ENCODE measurements at regions not wholly inside any gene's neighbourhood (a gene's known extent, or its start where the extent isn't known, plus 50 kb on each side); places are given as distances from the start of the nearest gene placed in this dataset.

DNA sequence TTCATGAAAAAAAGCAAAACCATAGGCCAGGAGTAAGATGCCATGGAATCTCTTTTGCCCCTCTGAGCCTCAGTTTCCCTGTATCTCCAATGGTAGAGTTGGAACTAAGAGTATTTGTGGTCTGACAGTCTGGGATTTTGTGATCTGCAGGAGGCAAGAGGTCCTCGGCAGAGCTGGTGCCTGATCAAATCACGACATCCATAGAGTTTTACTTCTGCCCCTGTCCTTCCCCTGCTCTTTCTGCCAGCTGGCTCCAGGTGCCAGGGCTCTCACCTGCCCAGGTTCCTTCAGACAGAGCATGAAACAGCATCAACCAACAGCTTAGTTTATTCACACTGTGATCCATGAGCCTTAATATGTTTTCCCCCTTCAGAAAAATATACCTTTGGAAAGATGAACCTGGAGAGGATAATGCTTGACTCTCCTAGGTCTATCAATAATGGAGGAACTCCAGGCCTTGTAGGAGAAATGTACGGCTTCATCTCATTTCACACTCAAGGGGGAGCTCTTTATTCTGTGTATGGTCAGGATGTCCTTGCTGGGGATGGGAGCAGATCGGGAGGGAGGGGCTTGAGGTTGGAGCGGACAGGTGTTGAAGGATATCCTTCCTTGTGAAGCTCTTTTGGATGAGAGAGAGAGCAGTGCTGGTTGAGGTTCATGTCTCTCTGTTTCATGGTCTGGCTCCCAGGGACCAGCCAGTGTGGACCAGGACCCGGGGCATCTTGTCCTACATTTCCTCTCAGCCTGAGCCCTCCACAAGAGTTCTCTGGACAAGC lies 309.9 kb downstream of the RPLP1 start:
- H3K4me2 ChIP-seq = no peak overlapping the region
- ATAC-seq (peak in 1 of 2 experiments; percentile 60; a peak in 3 of 6 replicates), FAIRE-seq (no peak), DNase-seq (ENCODE audit: low read depth in 1 of 2, low spot score in 1 of 2) (no peak)
- H3K9me3 ChIP-seq = peaks cover 8% of the 10 kb centered on the region
- POLR2A ChIA-PET = no interaction called here
- no peak overlapping the region for H3K4me3 ChIP-seq
- H3K4me1 ChIP-seq = no peaks in the 10 kb centered on the region
- no peak for TF ChIP-seq HDAC2 (IDR thresholded peaks at IDR 0.05)
- TF ChIP-seq, protein P1, sequence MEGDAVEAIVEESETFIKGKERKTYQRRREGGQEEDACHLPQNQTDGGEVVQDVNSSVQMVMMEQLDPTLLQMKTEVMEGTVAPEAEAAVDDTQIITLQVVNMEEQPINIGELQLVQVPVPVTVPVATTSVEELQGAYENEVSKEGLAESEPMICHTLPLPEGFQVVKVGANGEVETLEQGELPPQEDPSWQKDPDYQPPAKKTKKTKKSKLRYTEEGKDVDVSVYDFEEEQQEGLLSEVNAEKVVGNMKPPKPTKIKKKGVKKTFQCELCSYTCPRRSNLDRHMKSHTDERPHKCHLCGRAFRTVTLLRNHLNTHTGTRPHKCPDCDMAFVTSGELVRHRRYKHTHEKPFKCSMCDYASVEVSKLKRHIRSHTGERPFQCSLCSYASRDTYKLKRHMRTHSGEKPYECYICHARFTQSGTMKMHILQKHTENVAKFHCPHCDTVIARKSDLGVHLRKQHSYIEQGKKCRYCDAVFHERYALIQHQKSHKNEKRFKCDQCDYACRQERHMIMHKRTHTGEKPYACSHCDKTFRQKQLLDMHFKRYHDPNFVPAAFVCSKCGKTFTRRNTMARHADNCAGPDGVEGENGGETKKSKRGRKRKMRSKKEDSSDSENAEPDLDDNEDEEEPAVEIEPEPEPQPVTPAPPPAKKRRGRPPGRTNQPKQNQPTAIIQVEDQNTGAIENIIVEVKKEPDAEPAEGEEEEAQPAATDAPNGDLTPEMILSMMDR (IDR thresholded peaks at IDR 0.05) = 0 out of 3 replicates have a peak, but pooled peaks have one; percentile 10
- no peak overlapping the region for H3K27ac ChIP-seq
- CTCF ChIA-PET = interaction anchor here (0.6 to 1.4 kb wide), 3 partner anchors 18 to 1045 kb away, joined by 3 to 8 read pairs (median 3); no protein-coding TSS in a partner anchor
- whole genome bisulfite sequencing (ENCODE audit: missing lambda C conversion rate) = 23% methylated on average over 6 of the region's 6 CpGs

DNA sequence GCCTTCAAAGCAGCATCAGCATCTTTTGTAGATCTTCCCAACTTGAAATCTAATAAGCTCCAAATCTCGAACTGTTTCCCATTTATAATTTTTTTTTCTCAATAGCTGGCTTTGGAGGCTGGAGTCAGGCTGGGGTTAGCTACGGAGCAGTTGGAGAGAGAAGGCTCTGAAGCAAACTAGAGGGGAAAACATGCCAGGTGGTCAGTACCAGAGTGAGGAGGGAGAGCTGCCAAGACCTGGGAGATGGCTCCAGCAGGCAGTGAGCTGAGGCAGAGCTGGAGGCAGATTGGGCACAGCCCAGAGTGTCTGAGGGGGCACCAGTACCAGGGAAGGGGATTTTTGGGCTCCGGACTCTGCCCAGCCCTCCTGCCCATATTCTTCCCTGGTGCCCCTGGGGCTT lies 311.2 kb downstream of the RPLP1 start:
- H3K4me2 ChIP-seq = no peak overlapping the region
- ATAC-seq (no peak), FAIRE-seq (no peak), DNase-seq (ENCODE audit: low read depth in 1 of 2, low spot score in 1 of 2) (no peak)
- H3K4me1 ChIP-seq = no peaks in the 10 kb centered on the region
- peaks cover 11% of the 10 kb centered on the region for H3K9me3 ChIP-seq
- H3K27ac ChIP-seq = no peak overlapping the region
- no peak overlapping the region for H3K4me3 ChIP-seq
- WGBS (ENCODE audit: missing lambda C conversion rate) = 39% methylated on average over 3 of the region's 3 CpGs
- no peak for TF ChIP-seq CEBPB (IDR thresholded peaks at IDR 0.05)
- TF ChIP-seq MAFK (IDR thresholded peaks at IDR 0.05; ENCODE audit: partially characterized antibody) = no peak
- POLR2A ChIA-PET = no interaction called here
- CTCF ChIA-PET = interaction anchor here (0.7 to 1.1 kb wide), 2 partner anchors 62 to 188 kb away, joined by 3 read pairs; no protein-coding TSS in a partner anchor

DNA sequence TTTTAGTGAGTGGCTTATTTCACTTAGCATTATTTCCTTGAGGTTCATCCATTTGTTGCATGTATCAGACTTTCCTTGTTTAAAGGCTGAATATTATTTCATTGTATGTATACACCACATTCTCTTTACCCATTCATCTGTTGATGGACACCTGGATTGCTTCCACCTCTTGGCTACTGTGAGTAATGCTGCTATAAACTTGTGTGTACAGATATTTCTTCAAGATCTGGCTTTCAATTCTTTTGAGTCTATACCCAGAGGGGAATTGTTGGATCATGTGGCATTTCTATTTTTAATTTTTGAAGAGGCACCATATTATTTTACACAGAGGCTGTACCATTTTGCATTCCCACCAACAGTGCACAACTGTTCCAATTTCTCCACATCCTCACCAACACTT lies 313.5 kb downstream of the RPLP1 start:
- DNase-seq (ENCODE audit: low read depth in 1 of 2, low spot score in 1 of 2) (no peak), FAIRE-seq (no peak)
- TF ChIP-seq, protein P2, sequence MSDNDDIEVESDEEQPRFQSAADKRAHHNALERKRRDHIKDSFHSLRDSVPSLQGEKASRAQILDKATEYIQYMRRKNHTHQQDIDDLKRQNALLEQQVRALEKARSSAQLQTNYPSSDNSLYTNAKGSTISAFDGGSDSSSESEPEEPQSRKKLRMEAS (IDR thresholded peaks at IDR 0.05) = no peak
- TF ChIP-seq, protein P3, sequence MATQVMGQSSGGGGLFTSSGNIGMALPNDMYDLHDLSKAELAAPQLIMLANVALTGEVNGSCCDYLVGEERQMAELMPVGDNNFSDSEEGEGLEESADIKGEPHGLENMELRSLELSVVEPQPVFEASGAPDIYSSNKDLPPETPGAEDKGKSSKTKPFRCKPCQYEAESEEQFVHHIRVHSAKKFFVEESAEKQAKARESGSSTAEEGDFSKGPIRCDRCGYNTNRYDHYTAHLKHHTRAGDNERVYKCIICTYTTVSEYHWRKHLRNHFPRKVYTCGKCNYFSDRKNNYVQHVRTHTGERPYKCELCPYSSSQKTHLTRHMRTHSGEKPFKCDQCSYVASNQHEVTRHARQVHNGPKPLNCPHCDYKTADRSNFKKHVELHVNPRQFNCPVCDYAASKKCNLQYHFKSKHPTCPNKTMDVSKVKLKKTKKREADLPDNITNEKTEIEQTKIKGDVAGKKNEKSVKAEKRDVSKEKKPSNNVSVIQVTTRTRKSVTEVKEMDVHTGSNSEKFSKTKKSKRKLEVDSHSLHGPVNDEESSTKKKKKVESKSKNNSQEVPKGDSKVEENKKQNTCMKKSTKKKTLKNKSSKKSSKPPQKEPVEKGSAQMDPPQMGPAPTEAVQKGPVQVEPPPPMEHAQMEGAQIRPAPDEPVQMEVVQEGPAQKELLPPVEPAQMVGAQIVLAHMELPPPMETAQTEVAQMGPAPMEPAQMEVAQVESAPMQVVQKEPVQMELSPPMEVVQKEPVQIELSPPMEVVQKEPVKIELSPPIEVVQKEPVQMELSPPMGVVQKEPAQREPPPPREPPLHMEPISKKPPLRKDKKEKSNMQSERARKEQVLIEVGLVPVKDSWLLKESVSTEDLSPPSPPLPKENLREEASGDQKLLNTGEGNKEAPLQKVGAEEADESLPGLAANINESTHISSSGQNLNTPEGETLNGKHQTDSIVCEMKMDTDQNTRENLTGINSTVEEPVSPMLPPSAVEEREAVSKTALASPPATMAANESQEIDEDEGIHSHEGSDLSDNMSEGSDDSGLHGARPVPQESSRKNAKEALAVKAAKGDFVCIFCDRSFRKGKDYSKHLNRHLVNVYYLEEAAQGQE (IDR thresholded peaks at IDR 0.05) = no peak
- TF ChIP-seq MAZ (IDR thresholded peaks at IDR 0.05; ENCODE audit: borderline replicate concordance, low read depth, low read length) = no peak
- no peak for TF ChIP-seq CHD2 (IDR thresholded peaks at IDR 0.05; ENCODE audit: low read length, partially characterized antibody)
- TF ChIP-seq EP300 (IDR thresholded peaks at IDR 0.05) = no peak
- TF ChIP-seq PHF8 (IDR thresholded peaks at IDR 0.05; ENCODE audit: borderline replicate concordance, low read depth) = no peak
- TF ChIP-seq, protein P4, sequence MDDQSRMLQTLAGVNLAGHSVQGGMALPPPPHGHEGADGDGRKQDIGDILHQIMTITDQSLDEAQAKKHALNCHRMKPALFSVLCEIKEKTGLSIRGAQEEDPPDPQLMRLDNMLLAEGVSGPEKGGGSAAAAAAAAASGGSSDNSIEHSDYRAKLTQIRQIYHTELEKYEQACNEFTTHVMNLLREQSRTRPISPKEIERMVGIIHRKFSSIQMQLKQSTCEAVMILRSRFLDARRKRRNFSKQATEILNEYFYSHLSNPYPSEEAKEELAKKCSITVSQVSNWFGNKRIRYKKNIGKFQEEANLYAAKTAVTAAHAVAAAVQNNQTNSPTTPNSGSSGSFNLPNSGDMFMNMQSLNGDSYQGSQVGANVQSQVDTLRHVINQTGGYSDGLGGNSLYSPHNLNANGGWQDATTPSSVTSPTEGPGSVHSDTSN (IDR thresholded peaks at IDR 0.05) = no peak
- no peak for TF ChIP-seq CBX2 (IDR thresholded peaks at IDR 0.05; ENCODE audit: borderline replicate concordance, low read depth)
- TF ChIP-seq, protein P5, sequence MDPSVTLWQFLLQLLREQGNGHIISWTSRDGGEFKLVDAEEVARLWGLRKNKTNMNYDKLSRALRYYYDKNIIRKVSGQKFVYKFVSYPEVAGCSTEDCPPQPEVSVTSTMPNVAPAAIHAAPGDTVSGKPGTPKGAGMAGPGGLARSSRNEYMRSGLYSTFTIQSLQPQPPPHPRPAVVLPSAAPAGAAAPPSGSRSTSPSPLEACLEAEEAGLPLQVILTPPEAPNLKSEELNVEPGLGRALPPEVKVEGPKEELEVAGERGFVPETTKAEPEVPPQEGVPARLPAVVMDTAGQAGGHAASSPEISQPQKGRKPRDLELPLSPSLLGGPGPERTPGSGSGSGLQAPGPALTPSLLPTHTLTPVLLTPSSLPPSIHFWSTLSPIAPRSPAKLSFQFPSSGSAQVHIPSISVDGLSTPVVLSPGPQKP (IDR thresholded peaks at IDR 0.05; ENCODE audit: low read depth, low read length) = no peak
- no peak for TF ChIP-seq FOXS1 (CRISPR knock-in tag; IDR thresholded peaks at IDR 0.05)
- no peak for TF ChIP-seq JUNB (IDR thresholded peaks at IDR 0.05)
- TF ChIP-seq HOXA7 (CRISPR knock-in tag; IDR thresholded peaks at IDR 0.05) = no peak
- no peak for TF ChIP-seq SMC3 (IDR thresholded peaks at IDR 0.05)
- no peak for TF ChIP-seq NFE2L2 (conservative IDR thresholded peaks at IDR 0.05; ENCODE audit: low read length)
- TF ChIP-seq, protein P1 (IDR thresholded peaks at IDR 0.05) = no peak
- TF ChIP-seq ESRRA (IDR thresholded peaks at IDR 0.05; ENCODE audit: borderline replicate concordance, low read length) = no peak
- TF ChIP-seq, protein P6, sequence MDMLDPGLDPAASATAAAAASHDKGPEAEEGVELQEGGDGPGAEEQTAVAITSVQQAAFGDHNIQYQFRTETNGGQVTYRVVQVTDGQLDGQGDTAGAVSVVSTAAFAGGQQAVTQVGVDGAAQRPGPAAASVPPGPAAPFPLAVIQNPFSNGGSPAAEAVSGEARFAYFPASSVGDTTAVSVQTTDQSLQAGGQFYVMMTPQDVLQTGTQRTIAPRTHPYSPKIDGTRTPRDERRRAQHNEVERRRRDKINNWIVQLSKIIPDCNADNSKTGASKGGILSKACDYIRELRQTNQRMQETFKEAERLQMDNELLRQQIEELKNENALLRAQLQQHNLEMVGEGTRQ (IDR thresholded peaks at IDR 0.05) = no peak
- TF ChIP-seq GATA3 (IDR thresholded peaks at IDR 0.05; ENCODE audit: borderline replicate concordance) = no peak

More for the DNA sequence above, 313.5 kb downstream of the RPLP1 start:
- Histone ChIP-seq H3K4me1 (no peaks in the 10 kb centered on the region), H3K27ac (no peak overlapping the region), H3K4me3 (no peak overlapping the region), H3K4me2 (no peak overlapping the region), H3K9me3 (peaks cover 11% of the 10 kb centered on the region)
- POLR2A ChIA-PET = no interaction called here
- no peak for ATAC-seq
- CTCF ChIA-PET = interaction anchor here (1.0 kb wide), 1 partner anchor 101 kb away, joined by 3 read pairs; no protein-coding TSS in a partner anchor
